GM12891 (cell line): ENCODE measurements at regions not wholly inside any gene's neighbourhood (a gene's known extent, or its start where the extent isn't known, plus 50 kb on each side); places are given as distances from the start of the nearest gene placed in this dataset.

Experiments
- DNase-seq: peaks from one replicate; pipeline ENCODE4 v3.0.0; 2011; ENCODE audit warnings: low spot score; ENCODE audit not compliant: insufficient read length
- FAIRE-seq: peaks from 2 replicates; lab custom pipeline; 2011; peaks lifted over from hg19 to GRCh38; lab: Jason Lieb, UNC
- PAX5 ChIP-seq: IDR thresholded peaks from 2 replicates; pipeline ENCODE4 v1.6.1; 2011; ENCODE audit warnings: low read length, moderate library complexity, mild to moderate bottlenecking; ENCODE audit not compliant: insufficient read depth, severe bottlenecking
- POLR2A ChIP-seq: IDR thresholded peaks from 2 replicates; pipeline ENCODE4 v1.6.1; 2011; ENCODE audit warnings: low read depth, low read length, control low read depth
- POLR2AphosphoS5 ChIP-seq: IDR thresholded peaks from 2 replicates; pipeline ENCODE4 v1.6.1; 2011; ENCODE audit warnings: low read depth, low read length, control low read depth
- POU2F2 ChIP-seq: IDR thresholded peaks from 2 replicates; pipeline ENCODE4 v1.6.1; 2011; ENCODE audit warnings: low read depth, mild to moderate bottlenecking, control low read depth, low read length, moderate library complexity
- SPI1 ChIP-seq: IDR thresholded peaks from 2 replicates; pipeline ENCODE4 v1.6.1; 2011; ENCODE audit warnings: low read depth, low read length, control low read depth
- TAF1 ChIP-seq: IDR thresholded peaks from 2 replicates; pipeline ENCODE4 v1.6.1; 2011; ENCODE audit warnings: low read depth, low read length, control low read depth

GRCh38 chr5:30663536-30663935 lies 530.0 kb upstream of the CDH6 start:
- TF ChIP-seq PAX5 (no peak), POLR2A (no peak), SPI1 (no peak), POU2F2 (no peak), POLR2AphosphoS5 (no peak), TAF1 (no peak)
- DNase-seq (no peak), FAIRE-seq (no peak)

GRCh38 chr5:30662373-30662772 lies 531.1 kb upstream of the CDH6 start:
- no peak for DNase-seq
- FAIRE-seq, result no peak

GRCh38 chr5:30661730-30662129 lies 531.8 kb upstream of the CDH6 start:
- TF ChIP-seq POLR2A (no peak), PAX5 (no peak), POU2F2 (no peak), SPI1 (no peak), POLR2AphosphoS5 (no peak)
- FAIRE-seq, result no peak

More at GRCh38 chr5:30662373-30662772, 531.1 kb upstream of the CDH6 start:
- TF ChIP-seq SPI1, result no peak
- TF ChIP-seq POU2F2, result no peak
- no peak for TF ChIP-seq TAF1
- no peak for TF ChIP-seq POLR2AphosphoS5
- no peak for TF ChIP-seq POLR2A
- no peak for TF ChIP-seq PAX5

GRCh38 chr5:30659417-30659816 lies 534.1 kb upstream of the CDH6 start:
- TF ChIP-seq POLR2A (no peak), TAF1 (no peak), SPI1 (no peak)
- FAIRE-seq (no peak), DNase-seq (no peak)

More at GRCh38 chr5:30661730-30662129, 531.8 kb upstream of the CDH6 start:
- DNase-seq, result no peak

- TF ChIP-seq PAX5 (no peak), SPI1 (no peak), POLR2AphosphoS5 (no peak), POU2F2 (no peak), POLR2A (no peak), TAF1 (no peak)
- DNase-seq (no peak), FAIRE-seq (no peak)
These were observed 543.2 kb upstream of the CDH6 start for GRCh38 chr5:30650311-30650710.

GRCh38 chr5:30638899-30639298 lies 554.6 kb upstream of the CDH6 start:
- TF ChIP-seq TAF1 (no peak), POU2F2 (no peak), POLR2A (no peak), POLR2AphosphoS5 (no peak), SPI1 (no peak), PAX5 (no peak)
- FAIRE-seq (no peak), DNase-seq (no peak)

- no peak for FAIRE-seq
- no peak for DNase-seq
- no peak for TF ChIP-seq TAF1
- TF ChIP-seq POLR2A, result no peak
- TF ChIP-seq SPI1, result no peak
- TF ChIP-seq POU2F2, result no peak
- TF ChIP-seq PAX5, result no peak
- TF ChIP-seq POLR2AphosphoS5, result no peak
These were observed 565.5 kb upstream of the CDH6 start for GRCh38 chr5:30627945-30628344.

- TF ChIP-seq TAF1, result no peak
- TF ChIP-seq PAX5, result no peak
- TF ChIP-seq POLR2AphosphoS5, result no peak
- no peak for TF ChIP-seq POU2F2
- TF ChIP-seq POLR2A, result no peak
- no peak for TF ChIP-seq SPI1
- DNase-seq (no peak), FAIRE-seq (no peak)
These were observed 566.9 kb upstream of the CDH6 start for GRCh38 chr5:30626557-30626956.

- DNase-seq (no peak), FAIRE-seq (no peak)
- TF ChIP-seq TAF1 (no peak), POLR2AphosphoS5 (no peak), POLR2A (no peak), SPI1 (no peak), POU2F2 (no peak), PAX5 (no peak)
These were observed 572.9 kb upstream of the CDH6 start for GRCh38 chr5:30620481-30621085.

GRCh38 chr5:30608501-30608900 lies 585.0 kb upstream of the CDH6 start:
- DNase-seq, result no peak
- no peak for FAIRE-seq
- TF ChIP-seq TAF1 (no peak), POU2F2 (no peak), POLR2A (no peak), POLR2AphosphoS5 (no peak), SPI1 (no peak), PAX5 (no peak)
